NOMO-1 (cell line): ENCODE measurements at regions not wholly inside any gene's neighbourhood (a gene's known extent, or its start where the extent isn't known, plus 50 kb on each side); places are given as distances from the start of the nearest gene placed in this dataset.
"Not testable (repeated sequence)": the region's sequence is repeated elsewhere in the genome, so short reads cannot be mapped to it uniquely, and the experiment has no call there.

Source experiments
- DNase-seq, 2 experiments: peaks; one replicate each; lab custom pipeline; 2025; ENCODE audit not compliant: unreplicated experiment in 2 of 2; lab: John Stamatoyannopoulos, UW

GRCh38 chr7:20466543-20467021 lies 135.9 kb downstream of the ITGB8 start:
- DNase-seq: peak; percentile 53 to 79

GRCh38 chr7:20470082-20470481 lies 139.4 kb downstream of the ITGB8 start:
- DNase-seq: no peak

- DNase-seq: peak; percentile 28 to 71
Measured at GRCh38 chr7:20470726-20471125, 140.0 kb downstream of the ITGB8 start.

GRCh38 chr7:20474249-20474648 lies 141.2 kb upstream of the ABCB5 start:
- peak; percentile 41 to 57 for DNase-seq

- peak in 1 of 2 experiments; percentile 18 for DNase-seq
Measured at GRCh38 chr7:20475756-20476155, 139.7 kb upstream of the ABCB5 start.

- DNase-seq: no peak
Measured at GRCh38 chr7:20477067-20477466, 138.4 kb upstream of the ABCB5 start.

- no peak for DNase-seq
Measured at GRCh38 chr7:20479706-20480105, 135.8 kb upstream of the ABCB5 start.

- DNase-seq: no peak
Measured at GRCh38 chr7:20482071-20482470, 133.4 kb upstream of the ABCB5 start.

- no peak for DNase-seq
Measured at GRCh38 chr7:20484356-20484755, 131.1 kb upstream of the ABCB5 start.

GRCh38 chr7:20488850-20489249 lies 126.6 kb upstream of the ABCB5 start:
- no peak for DNase-seq

- DNase-seq: no peak
Measured at GRCh38 chr7:20491284-20491683, 124.2 kb upstream of the ABCB5 start.

GRCh38 chr7:20494566-20494965 lies 120.9 kb upstream of the ABCB5 start:
- no peak for DNase-seq

GRCh38 chr7:20501473-20501872 lies 114.0 kb upstream of the ABCB5 start:
- DNase-seq: not testable (repeated sequence)

- no peak for DNase-seq
Measured at GRCh38 chr7:20503278-20503950, 112.1 kb upstream of the ABCB5 start.

- no peak for DNase-seq
Measured at GRCh38 chr7:20504060-20504459, 111.4 kb upstream of the ABCB5 start.

- no peak for DNase-seq
Measured at GRCh38 chr7:20506175-20506574, 109.3 kb upstream of the ABCB5 start.

- no peak for DNase-seq
Measured at GRCh38 chr7:20507157-20507556, 108.3 kb upstream of the ABCB5 start.

- peak; percentile 85 to 95 for DNase-seq
Measured at GRCh38 chr7:20508109-20508508, 107.4 kb upstream of the ABCB5 start.

- no peak for DNase-seq
Measured at GRCh38 chr7:20509892-20510572, 105.4 kb upstream of the ABCB5 start.

- no peak for DNase-seq
Measured at GRCh38 chr7:20510573-20510900, 104.9 kb upstream of the ABCB5 start.

GRCh38 chr7:20513341-20513740 lies 102.1 kb upstream of the ABCB5 start:
- no peak for DNase-seq

GRCh38 chr7:20513897-20514296 lies 101.6 kb upstream of the ABCB5 start:
- no peak for DNase-seq
